GM19468 (cell line): ENCODE measurements at regions not wholly inside any gene's neighbourhood (a gene's known extent, or its start where the extent isn't known, plus 50 kb on each side); places are given as distances from the start of the nearest gene placed in this dataset.
A peak's percentile ranks its signal among the peaks of the same experiment; 100 is the strongest.
"Not testable (repeated sequence)": the region's sequence is repeated elsewhere in the genome, so short reads cannot be mapped to it uniquely, and the experiment has no call there.

Experiments
- ATAC-seq: cut with Tn5 transposase; IDR thresholded peaks from one replicate; pipeline ENCODE4 v1.9.1; 2021; ENCODE audit warnings: mild to moderate bottlenecking, moderate library complexity, moderate number of reproducible peaks; ENCODE audit not compliant: unreplicated experiment; ENCODE audit errors: extremely low read depth

- no peak for ATAC-seq
These were observed 93.1 kb upstream of the HIF1A start for GRCh38 chr14:61602003-61602732.

- no peak for ATAC-seq
These were observed 92.6 kb upstream of the HIF1A start for GRCh38 chr14:61602733-61603077.

GRCh38 chr14:61603736-61604135 lies 91.6 kb upstream of the HIF1A start:
- ATAC-seq = no peak

GRCh38 chr14:61607570-61608244 lies 87.6 kb upstream of the HIF1A start:
- ATAC-seq = no peak

GRCh38 chr14:61608245-61609165 lies 86.8 kb upstream of the HIF1A start:
- ATAC-seq = no peak

GRCh38 chr14:61609191-61609843 lies 86.0 kb upstream of the HIF1A start:
- no peak for ATAC-seq

- ATAC-seq = no peak
These were observed 85.4 kb upstream of the HIF1A start for GRCh38 chr14:61609884-61610283.

GRCh38 chr14:61610900-61611299 lies 84.4 kb upstream of the HIF1A start:
- ATAC-seq = no peak

GRCh38 chr14:61611880-61612630 lies 83.3 kb upstream of the HIF1A start:
- no peak for ATAC-seq

- not testable (repeated sequence) for ATAC-seq
These were observed 82.3 kb upstream of the HIF1A start for GRCh38 chr14:61613006-61613405.

- no peak for ATAC-seq
These were observed 80.6 kb upstream of the HIF1A start for GRCh38 chr14:61614693-61615092.

GRCh38 chr14:61615743-61616523 lies 79.4 kb upstream of the HIF1A start:
- no peak for ATAC-seq

GRCh38 chr14:61616524-61617185 lies 78.7 kb upstream of the HIF1A start:
- ATAC-seq = no peak

GRCh38 chr14:61618448-61618847 lies 76.9 kb upstream of the HIF1A start:
- no peak for ATAC-seq

GRCh38 chr14:61619494-61619893 lies 75.8 kb upstream of the HIF1A start:
- no peak for ATAC-seq

- peak; percentile 39 for ATAC-seq
These were observed 75.0 kb upstream of the HIF1A start for GRCh38 chr14:61620130-61620946.

GRCh38 chr14:61621444-61621843 lies 73.9 kb upstream of the HIF1A start:
- ATAC-seq = no peak

- ATAC-seq = no peak
These were observed 73.3 kb upstream of the HIF1A start for GRCh38 chr14:61622051-61622450.
